ENCODE measurements at regions not wholly inside any gene's neighbourhood (a gene's known extent, or its start where the extent isn't known, plus 50 kb on each side); places are given as distances from the start of the nearest gene placed in this dataset.

GRCh38 chr14:100955201-100955600 is 51.7 kb upstream of the RTL1 start:
- DNase-seq (ENCODE audit: low read depth, low spot score), result no peak

GRCh38 chr14:100962494-100962893 is 59.0 kb upstream of the RTL1 start:
- H3K4me3 ChIP-seq (ENCODE audit: low read length), result no peak overlapping the region
- no peak for DNase-seq (ENCODE audit: low read depth, low spot score)

More at GRCh38 chr14:100955201-100955600, 51.7 kb upstream of the RTL1 start:
- H3K4me3 ChIP-seq (ENCODE audit: low read length), result no peak overlapping the region

DNA sequence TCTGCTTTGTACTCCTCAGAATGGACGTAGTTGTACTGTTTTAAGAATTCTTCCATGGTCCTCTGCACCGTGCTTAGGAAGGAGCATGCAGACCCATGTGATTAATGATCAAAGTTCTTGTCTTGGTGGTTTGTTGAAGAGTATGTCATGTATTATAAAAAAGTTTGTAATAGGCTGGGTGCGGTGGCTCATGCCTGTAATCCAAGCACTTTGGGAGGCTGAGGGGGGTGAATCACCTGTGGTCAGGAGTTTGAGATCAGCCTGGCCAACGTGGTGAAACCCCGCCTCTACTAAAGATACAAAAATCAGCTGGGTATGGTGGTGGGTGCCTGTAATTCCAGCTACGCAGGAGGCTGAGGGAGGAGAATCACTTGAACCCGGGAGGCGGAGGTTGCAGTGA is 61.8 kb upstream of the RTL1 start:
- no peak overlapping the region for H3K4me3 ChIP-seq (ENCODE audit: low read length)
- DNase-seq (ENCODE audit: low read depth, low spot score), result no peak

DNA sequence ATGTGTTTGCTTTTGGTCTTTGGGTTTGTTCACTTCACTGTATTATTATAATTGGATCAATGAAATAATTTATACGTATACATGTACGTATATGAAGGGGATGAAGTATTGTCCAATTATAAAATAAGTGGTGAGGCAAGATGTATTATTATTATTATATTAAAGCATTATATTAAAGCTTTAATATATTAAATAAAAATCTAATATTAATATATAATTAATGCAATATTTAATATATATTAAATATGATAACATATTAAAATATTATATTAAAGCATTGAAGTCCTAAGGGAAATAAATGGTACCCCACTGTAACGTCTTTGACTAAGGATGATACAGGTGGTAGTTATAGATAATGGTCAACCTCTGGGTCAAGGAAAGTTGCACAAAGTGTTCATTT is 63.7 kb upstream of the RTL1 start:
- DNase-seq (ENCODE audit: low read depth, low spot score), result no peak

GRCh38 chr14:100967930-100968329 is 64.4 kb upstream of the RTL1 start:
- no peak for DNase-seq (ENCODE audit: low read depth, low spot score)
- H3K4me3 ChIP-seq (ENCODE audit: low read length), result no peak overlapping the region

More for the DNA sequence above, 63.7 kb upstream of the RTL1 start:
- H3K4me3 ChIP-seq (ENCODE audit: low read length), result no peak overlapping the region

DNA sequence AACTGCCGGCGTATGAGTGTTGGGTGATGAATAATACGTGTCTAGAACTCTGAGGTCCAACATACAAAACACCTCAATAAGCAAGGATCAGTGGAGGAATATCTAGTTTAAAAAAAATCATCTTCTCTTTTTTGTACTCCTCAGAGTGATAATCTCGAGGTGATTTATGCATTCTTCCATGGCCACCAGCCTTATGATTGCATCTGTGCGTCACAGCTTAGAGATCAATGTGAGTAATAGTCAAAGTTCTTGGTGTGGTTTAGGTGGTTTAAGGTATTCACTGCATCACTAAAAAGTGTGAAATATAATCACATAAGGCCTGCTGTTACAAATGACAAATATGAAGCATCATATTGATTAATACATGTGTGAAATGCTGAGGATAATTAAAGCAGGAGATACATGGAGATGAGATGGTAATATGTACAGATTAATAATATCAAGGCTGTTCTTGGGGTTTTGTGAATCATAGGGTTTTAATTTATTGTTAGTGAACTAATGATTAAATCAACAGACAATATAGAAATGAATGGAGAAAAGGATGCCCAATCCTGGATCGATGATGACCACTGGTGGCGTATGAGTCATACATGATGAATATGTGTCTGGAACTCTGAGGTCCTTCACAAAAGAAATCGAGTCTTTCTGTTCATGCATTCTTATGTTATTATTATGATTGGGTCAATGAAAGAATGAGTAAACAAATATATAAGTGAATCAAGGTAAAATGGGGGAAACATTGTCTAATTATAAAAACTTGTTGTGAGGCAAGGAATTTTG is 68.8 kb upstream of the RTL1 start:
- no peak for DNase-seq (ENCODE audit: low read depth, low spot score)
- no peak overlapping the region for H3K4me3 ChIP-seq (ENCODE audit: low read length)

GRCh38 chr14:100975671-100976070 is 72.1 kb upstream of the RTL1 start:
- H3K4me3 ChIP-seq (ENCODE audit: low read length), result no peak overlapping the region
- no peak for DNase-seq (ENCODE audit: low read depth, low spot score)

DNA sequence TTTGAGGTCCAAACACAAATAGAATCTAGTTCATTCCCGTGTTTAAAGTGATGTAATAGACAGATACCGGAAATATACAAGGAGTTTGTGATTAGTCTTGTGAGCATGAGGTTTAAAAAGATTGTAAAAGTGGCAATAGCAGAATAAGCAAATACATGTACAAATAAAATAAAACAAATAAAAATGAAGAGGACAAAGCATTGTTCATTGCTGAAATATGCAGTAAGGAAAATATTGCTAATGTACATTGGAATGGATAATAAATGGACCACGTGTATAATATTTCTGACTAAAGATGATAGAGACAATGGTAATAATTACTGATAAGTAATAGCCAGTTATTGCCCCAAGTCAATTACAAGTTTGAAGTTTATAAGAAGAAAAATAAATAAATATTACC is 75.6 kb upstream of the RTL1 start:
- DNase-seq (ENCODE audit: low read depth, low spot score), result no peak
- no peak overlapping the region for H3K4me3 ChIP-seq (ENCODE audit: low read length)

DNA sequence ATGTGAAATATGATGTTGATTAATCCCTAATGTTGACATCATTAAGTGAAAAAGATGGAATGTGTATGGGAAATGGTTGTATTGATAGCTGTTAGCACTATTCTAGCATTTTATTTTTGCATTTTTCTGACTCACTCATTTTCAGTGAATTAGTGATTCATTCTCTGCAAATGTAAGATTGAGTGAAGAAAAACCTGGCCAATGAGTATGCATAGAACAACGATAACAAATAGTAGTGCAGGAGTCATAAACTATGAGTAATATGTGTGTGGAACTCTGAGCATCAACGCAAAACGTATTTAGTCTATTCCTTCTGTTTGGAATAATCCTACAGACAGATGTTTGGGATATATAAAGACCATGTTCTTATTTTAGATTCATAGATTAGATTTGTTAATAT is 76.3 kb upstream of the RTL1 start:
- DNase-seq (ENCODE audit: low read depth, low spot score), result no peak

DNA sequence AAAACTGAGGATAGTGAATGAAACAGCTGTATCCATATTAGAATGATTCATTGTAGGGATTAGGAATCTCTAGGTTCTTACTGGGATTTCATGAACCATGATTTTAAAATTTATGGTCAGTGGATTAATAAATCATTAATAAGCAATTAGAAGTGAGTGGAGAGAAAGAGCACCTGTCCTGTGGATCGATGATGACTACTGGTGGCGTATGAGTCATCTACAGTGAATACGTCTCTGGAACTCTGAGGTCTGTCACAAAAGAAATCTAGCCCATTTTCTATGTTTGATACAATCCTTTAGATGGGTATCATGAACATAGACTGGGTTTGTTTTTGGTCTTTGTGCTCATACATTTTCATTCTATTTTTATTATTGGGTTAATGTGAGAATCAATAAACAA is 77.3 kb upstream of the RTL1 start:
- DNase-seq (ENCODE audit: low read depth, low spot score), result no peak

More for the DNA sequence above, 76.3 kb upstream of the RTL1 start:
- no peak overlapping the region for H3K4me3 ChIP-seq (ENCODE audit: low read length)

DNA sequence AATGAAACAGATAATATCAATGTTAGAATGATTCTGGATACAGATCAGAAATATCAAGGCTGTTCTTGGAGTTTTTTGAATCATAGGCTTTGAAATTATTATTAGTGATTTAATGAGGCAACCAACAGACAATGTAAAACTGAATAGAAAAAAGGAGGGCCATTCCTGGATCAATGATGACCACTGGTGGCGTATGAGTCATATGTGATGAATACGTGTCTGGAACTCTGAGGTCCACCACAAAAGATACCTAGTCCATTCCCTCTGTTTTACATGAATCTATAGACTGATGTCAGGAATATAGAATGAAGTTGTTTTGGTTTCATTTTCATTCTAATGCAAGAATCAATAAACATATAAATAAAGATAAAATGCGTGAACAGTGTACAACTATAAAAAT is 78.3 kb upstream of the RTL1 start:
- no peak overlapping the region for H3K4me3 ChIP-seq (ENCODE audit: low read length)
- DNase-seq (ENCODE audit: low read depth, low spot score), result no peak

More for the DNA sequence above, 77.3 kb upstream of the RTL1 start:
- no peak overlapping the region for H3K4me3 ChIP-seq (ENCODE audit: low read length)

DNA sequence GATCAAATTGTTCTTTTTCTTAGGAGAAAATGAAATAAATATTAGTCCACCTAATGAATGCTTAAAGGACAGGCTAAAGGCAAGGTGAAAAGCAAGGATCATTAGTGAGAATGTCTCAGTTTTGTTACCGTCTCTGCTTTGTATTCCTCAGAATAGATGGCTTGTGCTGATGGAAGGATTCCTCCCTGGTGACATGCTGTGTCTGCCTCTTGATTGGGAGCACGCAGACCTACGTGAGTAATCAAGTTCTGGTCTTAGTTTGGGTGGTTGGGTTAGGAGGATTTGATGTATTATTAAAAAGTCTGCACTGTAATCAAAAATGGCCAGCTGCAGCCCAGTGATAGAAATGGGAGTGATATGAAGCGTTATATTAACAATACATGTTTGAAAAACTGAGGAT is 78.8 kb upstream of the RTL1 start:
- H3K4me3 ChIP-seq (ENCODE audit: low read length), result no peak overlapping the region
- no peak for DNase-seq (ENCODE audit: low read depth, low spot score)

DNA sequence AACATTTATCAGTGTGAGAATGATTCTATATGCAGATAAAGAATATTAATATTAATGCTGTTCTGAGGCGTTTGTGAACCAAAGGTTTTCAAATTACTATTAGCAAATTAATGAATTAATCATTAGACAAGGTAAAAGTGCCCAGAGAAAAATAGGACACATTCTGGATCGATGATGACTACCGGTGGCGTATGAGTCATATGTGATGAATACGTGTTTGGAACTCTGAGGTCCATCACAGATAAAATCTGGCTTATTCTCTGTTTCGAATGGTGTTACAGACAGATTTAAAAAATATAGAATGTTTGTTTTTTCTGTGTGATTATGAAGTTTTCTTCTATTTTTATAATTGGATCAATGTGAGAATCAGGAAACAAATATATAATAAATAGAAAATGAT is 79.2 kb upstream of the RTL1 start:
- no peak overlapping the region for H3K4me3 ChIP-seq (ENCODE audit: low read length)
- DNase-seq (ENCODE audit: low read depth, low spot score), result no peak

GRCh38 chr14:100983710-100984109 is 80.2 kb upstream of the RTL1 start:
- no peak overlapping the region for H3K4me3 ChIP-seq (ENCODE audit: low read length)

GRCh38 chr14:100988011-100988410 is 84.5 kb upstream of the RTL1 start:
- no peak for DNase-seq (ENCODE audit: low read depth, low spot score)
- no peak overlapping the region for H3K4me3 ChIP-seq (ENCODE audit: low read length)

More at GRCh38 chr14:100983710-100984109, 80.2 kb upstream of the RTL1 start:
- no peak for DNase-seq (ENCODE audit: low read depth, low spot score)

- DNase-seq (ENCODE audit: low read depth, low spot score), result no peak
- H3K4me3 ChIP-seq (ENCODE audit: low read length), result no peak overlapping the region
Measured at GRCh38 chr14:100988411-100988900, 84.9 kb upstream of the RTL1 start.

DNA sequence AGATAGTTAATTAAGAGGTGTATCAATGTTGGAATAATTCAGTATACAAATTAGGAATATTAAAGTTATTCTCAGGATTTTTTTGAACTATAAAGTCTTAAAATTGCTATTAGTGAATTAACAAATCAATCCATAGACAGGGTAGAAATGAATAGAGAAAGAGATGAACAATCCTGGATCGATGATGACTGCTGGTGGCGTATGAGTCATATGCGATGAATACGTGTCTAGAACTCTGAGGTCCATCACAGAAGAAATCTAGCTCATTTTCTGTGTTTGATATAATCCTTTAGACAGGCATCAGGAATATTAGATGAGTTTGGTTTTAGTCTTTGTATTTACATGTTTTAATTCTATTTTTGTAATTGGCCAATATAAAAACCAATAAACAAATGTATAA is 85.4 kb upstream of the RTL1 start:
- H3K4me3 ChIP-seq (ENCODE audit: low read length), result no peak overlapping the region

GRCh38 chr14:100989924-100990323 is 86.4 kb upstream of the RTL1 start:
- no peak overlapping the region for H3K4me3 ChIP-seq (ENCODE audit: low read length)
- no peak for DNase-seq (ENCODE audit: low read depth, low spot score)

More for the DNA sequence above, 85.4 kb upstream of the RTL1 start:
- DNase-seq (ENCODE audit: low read depth, low spot score), result no peak

DNA sequence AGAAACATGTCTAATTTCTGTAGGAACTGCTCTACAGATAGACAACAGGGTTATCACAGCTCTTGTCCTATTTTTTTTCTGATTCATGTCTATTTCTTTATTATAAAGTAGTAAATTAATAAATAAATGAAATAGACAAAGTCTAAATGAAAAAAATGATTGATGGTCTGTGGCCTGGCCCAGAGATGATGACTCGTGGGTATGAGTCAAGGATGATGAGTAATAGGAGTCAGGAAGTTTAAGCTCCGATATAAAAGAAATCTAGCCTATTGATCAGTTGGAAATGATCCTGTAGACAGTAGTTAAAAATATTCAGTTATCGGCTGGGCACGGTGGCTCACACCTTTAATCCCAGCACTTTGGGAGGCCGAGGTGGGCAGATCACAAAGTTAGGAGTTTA is 90.6 kb upstream of the RTL1 start:
- DNase-seq (ENCODE audit: low read depth, low spot score), result no peak

DNA sequence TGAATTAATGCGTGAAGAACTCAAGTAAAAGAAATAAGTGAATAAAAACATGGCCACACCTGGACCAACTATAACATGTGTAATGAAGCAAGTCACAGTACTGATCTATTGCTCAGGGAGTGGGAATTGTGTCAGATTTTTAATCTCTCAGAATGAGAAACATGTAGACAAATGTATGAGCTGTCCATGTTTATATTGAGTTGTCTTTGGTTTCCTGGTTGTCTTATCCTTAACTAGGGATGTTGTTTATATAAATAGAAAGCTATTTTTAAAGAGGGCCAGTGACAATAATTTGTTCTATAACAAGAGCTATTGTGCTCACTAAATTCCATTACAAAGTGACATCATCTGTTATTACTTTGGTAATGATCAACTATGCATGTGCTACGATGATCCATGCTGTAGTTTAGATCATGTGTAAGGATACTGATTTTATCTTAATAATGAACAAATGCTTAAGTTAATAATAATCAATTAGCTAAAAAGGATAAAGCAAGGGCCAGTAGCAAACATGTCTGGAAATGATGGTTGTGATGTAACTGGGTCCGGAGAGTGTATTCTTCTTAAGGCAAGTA is 91.3 kb upstream of the RTL1 start:
- no peak overlapping the region for H3K4me3 ChIP-seq (ENCODE audit: low read length)
- DNase-seq (ENCODE audit: low read depth, low spot score), result no peak

More for the DNA sequence above, 90.6 kb upstream of the RTL1 start:
- no peak overlapping the region for H3K4me3 ChIP-seq (ENCODE audit: low read length)
